Fibroblast of the aortic adventitia (primary cell): ENCODE measurements at regions not wholly inside any gene's neighbourhood (a gene's known extent, or its start where the extent isn't known, plus 50 kb on each side); places are given as distances from the start of the nearest gene placed in this dataset.

Experiments
- DNase-seq: peaks from one replicate; pipeline ENCODE4 v3.0.0-alpha.2; 2010; ENCODE audit warnings: low read depth
- H3K4me3 ChIP-seq: 2 replicates; pipeline ENCODE4 v1.5.1; 2011; ENCODE audit warnings: low read depth, mild to moderate bottlenecking, control low read depth, low read length, moderate library complexity
- CTCF ChIP-seq: IDR thresholded peaks from 2 replicates; pipeline ENCODE4 v1.5.1; 2011; ENCODE audit warnings: mild to moderate bottlenecking, low read length, control low read depth, inconsistent platforms; ENCODE audit not compliant: insufficient read depth

- no peak for DNase-seq
- H3K4me3 ChIP-seq: no peak overlapping the region
- no peak for TF ChIP-seq CTCF
Measured at GRCh38 chr6:14224359-14225103, 107.0 kb downstream of the CD83 start.

- no peak for DNase-seq
- no peak overlapping the region for H3K4me3 ChIP-seq
- no peak for TF ChIP-seq CTCF
Measured at GRCh38 chr6:14226051-14226660, 108.6 kb downstream of the CD83 start.

- peak; percentile 19 for DNase-seq
- no peak for TF ChIP-seq CTCF
- H3K4me3 ChIP-seq: no peak overlapping the region
Measured at GRCh38 chr6:14228571-14228970, 111.0 kb downstream of the CD83 start.

- no peak for DNase-seq
- H3K4me3 ChIP-seq: no peak overlapping the region
- TF ChIP-seq CTCF: no peak
Measured at GRCh38 chr6:14231071-14231483, 113.5 kb downstream of the CD83 start.

- no peak for DNase-seq
- TF ChIP-seq CTCF: no peak
- H3K4me3 ChIP-seq: no peak overlapping the region
Measured at GRCh38 chr6:14231501-14232280, 114.1 kb downstream of the CD83 start.

GRCh38 chr6:14232889-14233288, 115.3 kb downstream of the CD83 start:
- no peak overlapping the region for H3K4me3 ChIP-seq
- TF ChIP-seq CTCF: no peak

More at GRCh38 chr6:14232889-14233288, 115.3 kb downstream of the CD83 start:
- no peak for DNase-seq
